B cell (primary cell): ENCODE measurements at regions not wholly inside any gene's neighbourhood (a gene's known extent, or its start where the extent isn't known, plus 50 kb on each side); places are given as distances from the start of the nearest gene placed in this dataset.

Experiments used
- ATAC-seq: fragments of 200-7000 bp; cut with Tn5 transposase; one replicate; pipeline ENCODE4 v1.10.0; 2021; ENCODE audit warnings: low read depth, mild to moderate bottlenecking, moderate number of reproducible peaks, moderate library complexity
- CTCF ChIA-PET: fragments of 350-600 bp; sonication (Branson Sonifier 250); formaldehyde crosslinking; loops from one replicate; lab custom pipeline; 2021; ENCODE audit warnings: antibody characterized with exemption, inconsistent platforms; lab: Charles Lee
- POLR2A ChIA-PET: fragments of 350-600 bp; sonication (Branson Sonifier 250); formaldehyde crosslinking; loops from one replicate; lab custom pipeline; 2021; ENCODE audit warnings: antibody characterized with exemption; lab: Charles Lee
- DNase-seq: peaks from one replicate; pipeline ENCODE4 v3.0.0; 2013
- H2AFZ ChIP-seq: 2 replicates; pipeline ENCODE4 v1.6.1; 2012; ENCODE audit warnings: mild to moderate bottlenecking, low read depth, low read length; ENCODE audit not compliant: insufficient read depth, poor library complexity, severe bottlenecking
- H3K27ac ChIP-seq, 2 donors: 1 replicate in 1 of 2; 2 replicates in 1 of 2; pipeline ENCODE4 v1.5.1; 2012 to 2013; ENCODE audit warnings: low read length in 2 of 2, mild to moderate bottlenecking in 2 of 2, moderate library complexity in 1 of 2
- H3K27me3 ChIP-seq, 4 experiments: fragments of 200-600 bp in 1 of 4; sonication (generic) in 1 of 4; replicated peaks in 1 of 4; 1 replicate in 2 of 4; 2 replicates in 2 of 4; pipeline versions ENCODE4 v1.6.1 to v1.7.0; 2013 to 2016; ENCODE audit warnings: low read length in 3 of 4, mild to moderate bottlenecking in 2 of 4, mixed read lengths in 1 of 4, moderate library complexity in 1 of 4; ENCODE audit not compliant: insufficient read depth in 4 of 4, control insufficient read depth in 3 of 4; ENCODE audit errors: control extremely low read depth in 1 of 4
- H3K36me3 ChIP-seq, 2 experiments: replicated peaks in 1 of 2; 1 replicate in 1 of 2; 2 replicates in 1 of 2; pipeline versions ENCODE4 v1.6.1 to v1.7.1; 2013; ENCODE audit warnings: low read length in 1 of 2; ENCODE audit not compliant: insufficient read depth in 2 of 2, control insufficient read depth in 1 of 2; ENCODE audit errors: control extremely low read depth in 1 of 2, extremely low read depth in 1 of 2
- H3K4me1 ChIP-seq, 2 donors: fragments of 200-600 bp in 1 of 2; sonication (generic) in 1 of 2; 1 replicate in 1 of 2; 2 replicates in 1 of 2; pipeline versions ENCODE4 v1.5.1 to v1.6.1; 2013 to 2017; ENCODE audit warnings: low read length in 2 of 2; ENCODE audit not compliant: control insufficient read depth in 2 of 2, insufficient read depth in 2 of 2
- H3K4me2 ChIP-seq: replicated peaks from 2 replicates; pipeline ENCODE3; 2012; ENCODE audit warnings: mild to moderate bottlenecking, low read depth, low read length; ENCODE audit not compliant: poor library complexity, severe bottlenecking
- H3K4me3 ChIP-seq, 5 experiments: fragments of 200-600 bp in 1 of 5; sonication (generic) in 1 of 5; 1 replicate in 3 of 5; 2 replicates in 2 of 5; pipeline versions ENCODE4 v1.5.1 to v1.7.0; 2011 to 2016; ENCODE audit warnings: low read length in 4 of 5, mild to moderate bottlenecking in 4 of 5, low read depth in 2 of 5, control low read depth in 1 of 5, moderate library complexity in 1 of 5; ENCODE audit not compliant: insufficient read depth in 1 of 5; ENCODE audit errors: control extremely low read depth in 1 of 5, extremely low read depth in 1 of 5
- H3K79me2 ChIP-seq: fragments of 200-600 bp; sonication (generic); one replicate; pipeline ENCODE4 v1.6.0; 2016; ENCODE audit warnings: low read length; ENCODE audit not compliant: control insufficient read depth, insufficient read depth
- H3K9ac ChIP-seq: fragments of 200-600 bp; sonication (generic); 2 replicates; pipeline ENCODE4 v1.6.1; 2017; ENCODE audit warnings: mild to moderate bottlenecking, low read length, moderate library complexity
- H3K9me3 ChIP-seq, 3 donors: one replicate each; pipeline versions ENCODE4 v1.6.1 to v1.7.1; 2013; ENCODE audit warnings: low read length in 2 of 3; ENCODE audit not compliant: control insufficient read depth in 2 of 3, insufficient read depth in 1 of 3; ENCODE audit errors: control extremely low read depth in 1 of 3
- H4K20me1 ChIP-seq: 2 replicates; pipeline ENCODE4 v1.6.0; 2012; ENCODE audit warnings: mild to moderate bottlenecking, low read length; ENCODE audit not compliant: insufficient read depth, control insufficient read depth, poor library complexity, severe bottlenecking
- H3K27ac Mint-ChIP-seq: one replicate; pipeline ENCODE4 v1.8.0; 2021; ENCODE audit warnings: mixed read lengths
- H3K27me3 Mint-ChIP-seq: one replicate; pipeline ENCODE4 v1.8.0; 2021; ENCODE audit warnings: mixed read lengths
- H3K4me1 Mint-ChIP-seq: one replicate; pipeline ENCODE4 v1.8.0; 2021; ENCODE audit warnings: mixed read lengths
- H3K4me3 Mint-ChIP-seq: one replicate; pipeline ENCODE4 v1.8.0; 2021; ENCODE audit warnings: mixed read lengths
- H3K9me3 Mint-ChIP-seq: one replicate; pipeline ENCODE4 v1.8.0; 2022; ENCODE audit warnings: mixed read lengths; ENCODE audit not compliant: insufficient read depth
- CTCF ChIP-seq: fragments of 200-600 bp; IDR thresholded peaks from one replicate; pipeline ENCODE4 v1.8.0; 2022; ENCODE audit warnings: antibody characterized with exemption, mild to moderate bottlenecking
- EZH2 ChIP-seq: IDR thresholded peaks from 2 replicates; pipeline ENCODE4 v1.6.1; 2012; ENCODE audit warnings: borderline replicate concordance, low read depth, mild to moderate bottlenecking, moderate library complexity, low read length; ENCODE audit not compliant: insufficient read depth, poor library complexity, severe bottlenecking
- WGBS: methylation state at CpG from one replicate; pipeline ENCODE4 v1.1.5; 2013; ENCODE audit warnings: missing lambda C conversion rate; ENCODE audit not compliant: insufficient coverage; 5-methylcytosine and 5-hydroxymethylcytosine counted together
- intact Hi-C: fragments of 100-400 bp; cut with micrococcal nuclease; formaldehyde crosslinking; loops from one replicate; pipeline ENCODE4 v1.10.0; 2022

- TF ChIP-seq CTCF (no peak), EZH2 (no peak)
- CTCF ChIA-PET: no interaction called here
- H3K27ac ChIP-seq: no peak overlapping the region
- H3K4me1 ChIP-seq: no peaks in the 10 kb centered on the region
- no peak overlapping the region for H3K4me3 ChIP-seq
- no peaks in the 10 kb centered on the region for H3K36me3 ChIP-seq
- no peak overlapping the region for H3K27ac Mint-ChIP-seq
- DNase-seq (no peak), ATAC-seq (no peak)
- no peak overlapping the region for H3K4me3 Mint-ChIP-seq
- WGBS: 88% methylated on average over 1 of the region's 2 CpGs
- POLR2A ChIA-PET: no interaction called here
- no peaks in the 10 kb centered on the region for H3K9me3 ChIP-seq
- H3K4me2 ChIP-seq: no peak overlapping the region
- peaks cover 3% of the 10 kb centered on the region for H3K9me3 Mint-ChIP-seq
- no peaks in the 10 kb centered on the region for H3K27me3 Mint-ChIP-seq
- intact Hi-C loops: no loop called here
- no peaks in the 10 kb centered on the region for H3K4me1 Mint-ChIP-seq
- no peaks in the 10 kb centered on the region for H3K27me3 ChIP-seq
- H4K20me1 ChIP-seq: no peaks in the 10 kb centered on the region
- no peak overlapping the region for H2AFZ ChIP-seq
- no peak overlapping the region for H3K9ac ChIP-seq
- H3K79me2 ChIP-seq: no peaks in the 10 kb centered on the region
Observed at GRCh38 chr18:41153871-41154270, 801.2 kb upstream of the PIK3C3 start.

GRCh38 chr18:41150316-41150715 lies 804.7 kb upstream of the PIK3C3 start:
- no peak overlapping the region for H2AFZ ChIP-seq
- no CpG with 5 or more reads among the region's 2 CpGs for WGBS
- no peak overlapping the region for H3K4me3 Mint-ChIP-seq

More at GRCh38 chr18:41150316-41150715, 804.7 kb upstream of the PIK3C3 start:
- Histone ChIP-seq H3K9ac (no peak overlapping the region), H3K27ac (no peak overlapping the region), H3K79me2 (no peaks in the 10 kb centered on the region), H3K4me1 (no peaks in the 10 kb centered on the region), H3K27me3 (no peaks in the 10 kb centered on the region), H3K9me3 (no peaks in the 10 kb centered on the region), H4K20me1 (no peaks in the 10 kb centered on the region), H3K4me3 (no peak overlapping the region), H3K36me3 (no peaks in the 10 kb centered on the region), H3K4me2 (no peak overlapping the region)
- Mint-ChIP-seq H3K4me1 (no peaks in the 10 kb centered on the region), H3K27me3 (no peaks in the 10 kb centered on the region), H3K9me3 (peaks cover 4% of the 10 kb centered on the region), H3K27ac (no peak overlapping the region)
- CTCF ChIA-PET: no interaction called here
- POLR2A ChIA-PET: no interaction called here
- intact Hi-C loops: no loop called here
- TF ChIP-seq EZH2 (no peak), CTCF (no peak)
- ATAC-seq (no peak), DNase-seq (no peak)
